CD14-positive monocyte (primary cell): ENCODE measurements at regions not wholly inside any gene's neighbourhood (a gene's known extent, or its start where the extent isn't known, plus 50 kb on each side); places are given as distances from the start of the nearest gene placed in this dataset.

Experiments
- DNase-seq, 3 donors: peaks; one replicate each; pipeline ENCODE4 v3.0.0-alpha.2; 2011 to 2022
- H2AFZ ChIP-seq: 2 replicates; pipeline ENCODE4 v1.6.0; 2012; ENCODE audit warnings: mild to moderate bottlenecking, low read depth, low read length, inconsistent platforms; ENCODE audit not compliant: insufficient read depth, poor library complexity, severe bottlenecking
- H3K27ac ChIP-seq, 2 donors: 1 replicate in 1 of 2; 2 replicates in 1 of 2; pipeline ENCODE4 v1.5.1; 2012 to 2013; ENCODE audit warnings: low read length in 2 of 2, control low read depth in 1 of 2, inconsistent platforms in 1 of 2, low read depth in 1 of 2, mild to moderate bottlenecking in 1 of 2
- H3K27me3 ChIP-seq, 2 donors: one replicate each; pipeline versions ENCODE4 v1.6.0 to v1.6.1; 2011 to 2013; ENCODE audit warnings: low read length in 2 of 2; ENCODE audit not compliant: control insufficient read depth in 2 of 2, insufficient read depth in 2 of 2
- H3K36me3 ChIP-seq, 2 donors: replicated peaks in 1 of 2; 1 replicate in 1 of 2; 2 replicates in 1 of 2; pipeline versions ENCODE4 v1.5.1 to v1.6.1; 2012 to 2013; ENCODE audit warnings: low read length in 2 of 2, control low read depth in 1 of 2, inconsistent platforms in 1 of 2, mild to moderate bottlenecking in 1 of 2; ENCODE audit not compliant: insufficient read depth in 2 of 2, control insufficient read depth in 1 of 2
- H3K4me1 ChIP-seq, 2 donors: 1 replicate in 1 of 2; 2 replicates in 1 of 2; pipeline versions ENCODE4 v1.5.1 to v1.6.1; 2012 to 2013; ENCODE audit warnings: low read length in 2 of 2, control low read depth in 1 of 2, inconsistent platforms in 1 of 2, mild to moderate bottlenecking in 1 of 2, moderate library complexity in 1 of 2; ENCODE audit not compliant: insufficient read depth in 2 of 2, control insufficient read depth in 1 of 2
- H3K4me2 ChIP-seq: replicated peaks from 2 replicates; pipeline ENCODE3; 2012; ENCODE audit warnings: low read length, moderate library complexity, mild to moderate bottlenecking; ENCODE audit not compliant: poor library complexity, severe bottlenecking; ENCODE audit errors: extremely low read depth
- H3K4me3 ChIP-seq, 3 experiments: fragments of 200-600 bp in 1 of 3; sonication (generic) in 1 of 3; replicated peaks in 1 of 3; 1 replicate in 2 of 3; 2 replicates in 1 of 3; pipeline ENCODE4 v1.5.1; 2011 to 2013; ENCODE audit warnings: low read length in 3 of 3, mild to moderate bottlenecking in 3 of 3, control low read depth in 2 of 3, low read depth in 2 of 3, inconsistent platforms in 1 of 3, moderate library complexity in 1 of 3
- H3K79me2 ChIP-seq: 2 replicates; pipeline ENCODE4 v1.6.0; 2012; ENCODE audit warnings: mild to moderate bottlenecking, control low read depth, inconsistent platforms, low read length, moderate library complexity; ENCODE audit not compliant: insufficient read depth
- H3K9ac ChIP-seq: 2 replicates; pipeline ENCODE4 v1.6.0; 2017; ENCODE audit warnings: low read length, mild to moderate bottlenecking; ENCODE audit not compliant: insufficient read depth, poor library complexity, severe bottlenecking
- H3K9me3 ChIP-seq, 2 donors: replicated peaks in 1 of 2; 1 replicate in 1 of 2; 2 replicates in 1 of 2; pipeline versions ENCODE4 v1.5.1 to v1.6.1; 2012 to 2013; ENCODE audit warnings: low read length in 2 of 2, control low read depth in 1 of 2; ENCODE audit not compliant: control insufficient read depth in 1 of 2, insufficient read depth in 1 of 2
- H4K20me1 ChIP-seq: 2 replicates; pipeline ENCODE4 v1.6.0; 2012; ENCODE audit warnings: mild to moderate bottlenecking, low read length, control low read depth, moderate library complexity; ENCODE audit not compliant: insufficient read depth
- H3K27ac Mint-ChIP-seq, 7 donors: one replicate each; pipeline ENCODE4 v1.8.0; 2020; ENCODE audit warnings: mild to moderate bottlenecking in 7 of 7, mixed read lengths in 7 of 7, moderate library complexity in 6 of 7, inconsistent platforms in 2 of 7
- H3K27me3 Mint-ChIP-seq, 3 donors: one replicate each; pipeline ENCODE4 v1.8.0; 2021 to 2022; ENCODE audit warnings: low read depth in 3 of 3, mild to moderate bottlenecking in 3 of 3, mixed read lengths in 3 of 3, moderate library complexity in 3 of 3, inconsistent platforms in 1 of 3
- H3K36me3 Mint-ChIP-seq, 2 donors: one replicate each; pipeline ENCODE4 v1.8.0; 2020; ENCODE audit warnings: mixed read lengths in 2 of 2, inconsistent platforms in 1 of 2, mild to moderate bottlenecking in 1 of 2
- H3K4me1 Mint-ChIP-seq: one replicate; pipeline ENCODE4 v1.8.0; 2020; ENCODE audit warnings: mild to moderate bottlenecking, mixed read lengths
- H3K4me3 Mint-ChIP-seq, 2 donors: one replicate each; pipeline ENCODE4 v1.8.0; 2020; ENCODE audit warnings: mild to moderate bottlenecking in 2 of 2, mixed read lengths in 2 of 2, moderate library complexity in 1 of 2
- H3K9me3 Mint-ChIP-seq, 7 donors: one replicate each; pipeline ENCODE4 v1.8.0; 2020 to 2022; ENCODE audit warnings: mixed read lengths in 7 of 7, mild to moderate bottlenecking in 6 of 7, moderate library complexity in 6 of 7, inconsistent platforms in 2 of 7
- CTCF ChIP-seq: fragments of 200-600 bp; IDR thresholded peaks from one replicate; pipeline ENCODE4 v1.8.0; 2022; ENCODE audit warnings: antibody characterized with exemption, mild to moderate bottlenecking
- WGBS: methylation state at CpG from one replicate; pipeline ENCODE4 v1.1.5; 2013; ENCODE audit warnings: missing lambda C conversion rate; ENCODE audit not compliant: insufficient coverage; 5-methylcytosine and 5-hydroxymethylcytosine counted together
- intact Hi-C, 2 donors: fragments of 100-400 bp; cut with micrococcal nuclease; formaldehyde crosslinking; loops; one replicate each; pipeline versions ENCODE4 v1.15.0 to v1.15.1; 2023

- H3K9me3 Mint-ChIP-seq, result no peaks in the 10 kb centered on the region
- no peak for DNase-seq
- H3K4me1 Mint-ChIP-seq, result no peaks in the 10 kb centered on the region
- H3K4me3 Mint-ChIP-seq, result no peak overlapping the region
- no peaks in the 10 kb centered on the region for H3K4me1 ChIP-seq
- H3K27ac ChIP-seq, result no peak overlapping the region
- no peaks in the 10 kb centered on the region for H3K27me3 ChIP-seq
- H3K9ac ChIP-seq, result no peak overlapping the region
- H3K36me3 ChIP-seq, result no peaks in the 10 kb centered on the region
- intact Hi-C loops, result no loop called here
- no peak overlapping the region for H2AFZ ChIP-seq
- no peak overlapping the region for H3K4me2 ChIP-seq
- WGBS, result 90% methylated on average over 11 of the region's 12 CpGs
- no peaks in the 10 kb centered on the region for H4K20me1 ChIP-seq
- H3K9me3 ChIP-seq, result no peaks in the 10 kb centered on the region
- TF ChIP-seq CTCF, result no peak
- H3K36me3 Mint-ChIP-seq, result no peaks in the 10 kb centered on the region
- H3K27ac Mint-ChIP-seq, result no peak overlapping the region
- no peak overlapping the region for H3K4me3 ChIP-seq
- peaks cover 4 to 6% (median 4%) of the 10 kb centered on the region in 3 donors for H3K27me3 Mint-ChIP-seq
- H3K79me2 ChIP-seq, result no peaks in the 10 kb centered on the region
Measured at GRCh38 chr10:71073451-71074175, 138.8 kb upstream of the UNC5B start.

- Mint-ChIP-seq H3K27me3 (peaks cover 4 to 6% (median 4%) of the 10 kb centered on the region in 3 donors), H3K36me3 (no peaks in the 10 kb centered on the region), H3K4me3 (no peak overlapping the region), H3K9me3 (no peaks in the 10 kb centered on the region), H3K4me1 (no peaks in the 10 kb centered on the region), H3K27ac (no peak overlapping the region)
- H3K36me3 ChIP-seq, result no peaks in the 10 kb centered on the region
- no peaks in the 10 kb centered on the region for H3K4me1 ChIP-seq
- H3K9me3 ChIP-seq, result no peaks in the 10 kb centered on the region
- 94% methylated on average over 6 of the region's 7 CpGs for WGBS
- intact Hi-C loops, result no loop called here
- no peak overlapping the region for H3K4me3 ChIP-seq
- no peak for TF ChIP-seq CTCF
- H4K20me1 ChIP-seq, result no peaks in the 10 kb centered on the region
- no peak overlapping the region for H2AFZ ChIP-seq
- no peak overlapping the region for H3K27ac ChIP-seq
- no peak overlapping the region for H3K9ac ChIP-seq
- no peaks in the 10 kb centered on the region for H3K27me3 ChIP-seq
- H3K4me2 ChIP-seq, result no peak overlapping the region
- no peak for DNase-seq
- no peaks in the 10 kb centered on the region for H3K79me2 ChIP-seq
Measured at GRCh38 chr10:71074176-71074755, 138.1 kb upstream of the UNC5B start.
